Ascending aorta (tissue), 2 donors: ENCODE measurements at regions not wholly inside any gene's neighbourhood (a gene's known extent, or its start where the extent isn't known, plus 50 kb on each side); places are given as distances from the start of the nearest gene placed in this dataset.
"Not testable (repeated sequence)": the region's sequence is repeated elsewhere in the genome, so short reads cannot be mapped to it uniquely, and the experiment has no call there.

Source experiments
- DNase-seq, 2 donors: peaks; one replicate each; pipeline ENCODE4 v3.0.0-alpha.2; 2019; ENCODE audit warnings: low spot score in 2 of 2
- H3K27ac ChIP-seq, 2 donors: fragments of 200-600 bp; sonication (generic); one replicate each; pipeline ENCODE4 v1.5.1; 2016 to 2017; ENCODE audit warnings: mild to moderate bottlenecking in 1 of 2
- H3K27me3 ChIP-seq: fragments of 200-600 bp; sonication (generic); one replicate; pipeline ENCODE4 v1.5.1; 2017
- H3K36me3 ChIP-seq, 2 donors: fragments of 200-600 bp; sonication (generic); one replicate each; pipeline ENCODE4 v1.5.1; 2016
- H3K4me1 ChIP-seq, 2 donors: fragments of 200-600 bp; sonication (generic); one replicate each; pipeline ENCODE4 v1.5.1; 2016 to 2017; ENCODE audit warnings: mild to moderate bottlenecking in 1 of 2
- H3K4me3 ChIP-seq, 2 donors: fragments of 200-600 bp; sonication (generic); one replicate each; pipeline ENCODE4 v1.5.1; 2016 to 2017; ENCODE audit warnings: mild to moderate bottlenecking in 1 of 2
- H3K9me3 ChIP-seq, 2 donors: fragments of 200-600 bp; sonication (generic); one replicate each; pipeline ENCODE4 v1.5.1; 2016
- CTCF ChIP-seq, 3 experiments: fragments of 200-600 bp in 2 of 3; fragments of 450-650 bp in 1 of 3; sonication (generic) in 2 of 3; IDR thresholded peaks; one replicate each; pipeline ENCODE4 v1.5.1; 2016 to 2019; ENCODE audit warnings: antibody characterized with exemption in 3 of 3, mild to moderate bottlenecking in 1 of 3, moderate library complexity in 1 of 3
- intact Hi-C: fragments of 100-400 bp; cut with DNase I; formaldehyde crosslinking; loops from one replicate; pipeline ENCODE4 v1.15.1; 2023

GRCh38 chr12:96085475-96085874, 50.1 kb upstream of the LTA4H start:
- intact Hi-C loops: no loop called here
- no peaks in the 10 kb centered on the region for H3K27me3 ChIP-seq
- TF ChIP-seq CTCF (IDR thresholded peaks at IDR 0.05): no peak
- H3K4me1 ChIP-seq: no peaks in the 10 kb centered on the region
- no peak for DNase-seq
- H3K4me3 ChIP-seq: no peak overlapping the region
- H3K36me3 ChIP-seq: no peaks in the 10 kb centered on the region
- no peak overlapping the region for H3K27ac ChIP-seq
- H3K9me3 ChIP-seq: no peaks in the 10 kb centered on the region

- H3K36me3 ChIP-seq, H3K9me3 ChIP-seq, H3K4me3 ChIP-seq, intact Hi-C loops, H3K27ac ChIP-seq, H3K4me1 ChIP-seq, DNase-seq, H3K27me3 ChIP-seq: not testable (repeated sequence)
Observed at GRCh38 chr12:96086190-96086589, 50.8 kb upstream of the LTA4H start.

GRCh38 chr12:96091833-96092232, 56.4 kb upstream of the LTA4H start:
- H3K27me3 ChIP-seq: no peaks in the 10 kb centered on the region
- no peak overlapping the region for H3K4me3 ChIP-seq
- DNase-seq: no peak
- no peak for TF ChIP-seq CTCF (IDR thresholded peaks at IDR 0.05)
- H3K4me1 ChIP-seq: no peaks in the 10 kb centered on the region
- no peaks in the 10 kb centered on the region for H3K9me3 ChIP-seq
- intact Hi-C loops: no loop called here
- H3K27ac ChIP-seq: no peak overlapping the region
- no peaks in the 10 kb centered on the region for H3K36me3 ChIP-seq

- Histone ChIP-seq H3K27ac (no peak overlapping the region), H3K36me3 (no peaks in the 10 kb centered on the region), H3K9me3 (no peaks in the 10 kb centered on the region), H3K4me3 (no peak overlapping the region), H3K27me3 (no peaks in the 10 kb centered on the region), H3K4me1 (no peaks in the 10 kb centered on the region)
- no peak for TF ChIP-seq CTCF (IDR thresholded peaks at IDR 0.05)
- intact Hi-C loops: no loop called here
- no peak for DNase-seq
Observed at GRCh38 chr12:96093543-96094196, 58.3 kb upstream of the LTA4H start.

- H3K9me3 ChIP-seq: no peaks in the 10 kb centered on the region
- intact Hi-C loops: no loop called here
- H3K4me3 ChIP-seq: no peak overlapping the region
- H3K27ac ChIP-seq: no peak overlapping the region
- H3K4me1 ChIP-seq: no peaks in the 10 kb centered on the region
- no peaks in the 10 kb centered on the region for H3K36me3 ChIP-seq
- H3K27me3 ChIP-seq: no peaks in the 10 kb centered on the region
- no peak for DNase-seq
- no peak for TF ChIP-seq CTCF (IDR thresholded peaks at IDR 0.05)
Observed at GRCh38 chr12:96094201-96094600, 58.8 kb upstream of the LTA4H start.

- H3K36me3 ChIP-seq: no peaks in the 10 kb centered on the region
- no peak overlapping the region for H3K27ac ChIP-seq
- no peak for DNase-seq
- no peaks in the 10 kb centered on the region for H3K4me1 ChIP-seq
- H3K4me3 ChIP-seq: no peak overlapping the region
- intact Hi-C loops: no loop called here
- no peaks in the 10 kb centered on the region for H3K27me3 ChIP-seq
- H3K9me3 ChIP-seq: no peaks in the 10 kb centered on the region
- TF ChIP-seq CTCF (IDR thresholded peaks at IDR 0.05): no peak
Observed at GRCh38 chr12:96098631-96099030, 63.2 kb upstream of the LTA4H start.
